Mesenchymal stem cell (in vitro differentiated cells and primary cell): ENCODE measurements at regions not wholly inside any gene's neighbourhood (a gene's known extent, or its start where the extent isn't known, plus 50 kb on each side); places are given as distances from the start of the nearest gene placed in this dataset.
A peak's percentile ranks its signal among the peaks of the same experiment; 100 is the strongest.

Source experiments
- DNase-seq: peaks from one replicate; pipeline ENCODE4 v3.0.0-alpha.2; 2013
- H2AFZ ChIP-seq: one replicate; pipeline ENCODE4 v1.6.1; 2013; ENCODE audit warnings: low read depth, mild to moderate bottlenecking, control low read depth, inconsistent platforms, low read length, moderate library complexity
- H2AK5ac ChIP-seq: 2 replicates; pipeline ENCODE4 v1.6.1; 2013; ENCODE audit warnings: low read length, moderate library complexity, mild to moderate bottlenecking, inconsistent platforms; ENCODE audit not compliant: severe bottlenecking
- H2BK120ac ChIP-seq: one replicate; pipeline ENCODE4 v1.6.1; 2013; ENCODE audit warnings: low read depth, mild to moderate bottlenecking, inconsistent platforms, low read length, moderate library complexity
- H2BK12ac ChIP-seq, 2 experiments: one replicate each; pipeline ENCODE4 v1.6.1; 2013; ENCODE audit warnings: inconsistent platforms in 2 of 2, low read length in 2 of 2, mild to moderate bottlenecking in 2 of 2, moderate library complexity in 2 of 2, control low read depth in 1 of 2
- H2BK15ac ChIP-seq: one replicate; pipeline ENCODE4 v1.6.1; 2013; ENCODE audit warnings: mild to moderate bottlenecking, low read depth, inconsistent platforms; ENCODE audit not compliant: poor library complexity, severe bottlenecking
- H2BK5ac ChIP-seq: 2 replicates; pipeline ENCODE4 v1.6.1; 2013; ENCODE audit warnings: low read depth, mild to moderate bottlenecking, low read length, control low read depth, inconsistent platforms; ENCODE audit not compliant: poor library complexity, severe bottlenecking
- H3K14ac ChIP-seq, 2 experiments: one replicate each; pipeline ENCODE4 v1.6.1; 2013; ENCODE audit warnings: inconsistent platforms in 2 of 2, low read length in 2 of 2, control low read depth in 1 of 2, mild to moderate bottlenecking in 1 of 2, moderate library complexity in 1 of 2
- H3K18ac ChIP-seq, 2 experiments: one replicate each; pipeline ENCODE4 v1.6.1; 2013; ENCODE audit warnings: inconsistent platforms in 2 of 2, low read length in 2 of 2, control low read depth in 1 of 2, low read depth in 1 of 2, mild to moderate bottlenecking in 1 of 2
- H3K23ac ChIP-seq, 2 experiments: one replicate each; pipeline ENCODE4 v1.6.1; 2013; ENCODE audit warnings: inconsistent platforms in 2 of 2, low read length in 2 of 2, mild to moderate bottlenecking in 2 of 2, moderate library complexity in 2 of 2, control low read depth in 1 of 2
- H3K27ac ChIP-seq: 2 replicates; pipeline ENCODE4 v1.5.1; 2013; ENCODE audit warnings: mild to moderate bottlenecking, moderate library complexity, low read length, control low read depth, inconsistent platforms; ENCODE audit not compliant: poor library complexity, severe bottlenecking
- H3K27me3 ChIP-seq, 2 experiments: 2 replicates each; pipeline versions ENCODE4 v1.6.1 to v1.7.0; 2013; ENCODE audit warnings: low read length in 2 of 2, mild to moderate bottlenecking in 2 of 2, moderate library complexity in 2 of 2, control low read depth in 1 of 2, inconsistent platforms in 1 of 2; ENCODE audit not compliant: control insufficient read depth in 1 of 2, insufficient read depth in 1 of 2
- H3K36me3 ChIP-seq, 2 experiments: 2 replicates each; pipeline versions ENCODE4 v1.6.1 to v1.7.0; 2013; ENCODE audit warnings: low read length in 2 of 2, control low read depth in 1 of 2, inconsistent platforms in 1 of 2, low read depth in 1 of 2, mild to moderate bottlenecking in 1 of 2; ENCODE audit not compliant: insufficient read depth in 2 of 2, control insufficient read depth in 1 of 2
- H3K4ac ChIP-seq, 2 experiments: one replicate each; pipeline ENCODE4 v1.6.1; 2013; ENCODE audit warnings: inconsistent platforms in 2 of 2, low read length in 2 of 2, mild to moderate bottlenecking in 2 of 2, moderate library complexity in 2 of 2, control low read depth in 1 of 2, low read depth in 1 of 2
- H3K4me1 ChIP-seq: 2 replicates; pipeline ENCODE4 v1.6.1; 2013; ENCODE audit warnings: low read depth, low read length, control low read depth; ENCODE audit not compliant: control insufficient read depth, insufficient read depth
- H3K4me2 ChIP-seq: 2 replicates; pipeline ENCODE4 v1.6.1; 2013; ENCODE audit warnings: low read length, mild to moderate bottlenecking, inconsistent platforms; ENCODE audit not compliant: poor library complexity, severe bottlenecking
- H3K4me3 ChIP-seq, 2 experiments: 2 replicates each; pipeline versions ENCODE4 v1.5.1 to v1.7.0; 2013; ENCODE audit warnings: low read length in 2 of 2, mild to moderate bottlenecking in 2 of 2, control low read depth in 1 of 2, low read depth in 1 of 2; ENCODE audit not compliant: insufficient read depth in 1 of 2
- H3K79me1 ChIP-seq: replicated peaks from 2 replicates; pipeline ENCODE4 v1.6.1; 2013; ENCODE audit warnings: mild to moderate bottlenecking, control low read depth, low read length, inconsistent platforms; ENCODE audit not compliant: poor library complexity, severe bottlenecking
- H3K9ac ChIP-seq: 2 replicates; pipeline ENCODE4 v1.7.0; 2013; ENCODE audit warnings: mild to moderate bottlenecking, low read length, moderate library complexity
- H3K9me3 ChIP-seq: 2 replicates; pipeline ENCODE4 v1.7.0; 2013; ENCODE audit warnings: mild to moderate bottlenecking, low read length; ENCODE audit not compliant: control insufficient read depth
- H4K8ac ChIP-seq: one replicate; pipeline ENCODE4 v1.6.1; 2013; ENCODE audit warnings: inconsistent platforms, mild to moderate bottlenecking, low read length, moderate library complexity
- H4K91ac ChIP-seq: one replicate; pipeline ENCODE4 v1.6.1; 2013; ENCODE audit warnings: mild to moderate bottlenecking, low read length, inconsistent platforms
- WGBS: methylation state at CpG from one replicate; pipeline ENCODE4 v1.1.7; 2013; ENCODE audit warnings: mixed read lengths; 5-methylcytosine and 5-hydroxymethylcytosine counted together

DNA sequence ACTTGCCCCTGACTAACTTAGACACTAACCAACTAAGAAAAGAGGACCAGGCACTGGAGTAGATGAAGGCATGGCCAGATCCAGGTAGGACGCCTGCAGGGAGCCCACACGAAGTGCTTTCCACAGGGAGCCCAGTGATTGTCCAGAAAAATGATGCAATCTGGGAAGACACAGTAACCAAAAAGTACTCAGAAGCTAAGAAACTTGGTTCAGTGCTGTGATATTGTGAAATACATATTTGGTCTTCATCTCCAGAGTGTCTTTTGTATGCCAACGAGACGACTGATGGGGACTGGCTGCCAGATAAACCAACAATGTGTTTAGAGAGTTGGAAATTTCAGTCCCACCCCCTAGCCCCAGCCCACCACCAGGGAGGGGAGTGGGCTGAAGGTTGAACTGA is 135.0 kb downstream of the SP3 start:
- Histone ChIP-seq H3K4me1 (peaks cover 9% of the 10 kb centered on the region), H2BK5ac (no peak overlapping the region), H2AK5ac (no peak overlapping the region), H2BK15ac (peak overlapping the region; percentile 41), H3K27me3 (no peaks in the 10 kb centered on the region), H3K27ac (no peak overlapping the region), H3K9me3 (no peaks in the 10 kb centered on the region), H3K23ac (no peak overlapping the region), H3K9ac (no peak overlapping the region), H3K36me3 (no peaks in the 10 kb centered on the region), H4K91ac (peak overlapping the region; percentile 44), H3K18ac (peak overlapping the region in 1 of 2 experiments; percentile 7), H2BK12ac (no peak overlapping the region), H2AFZ (no peak overlapping the region), H3K4ac (no peak overlapping the region), H3K79me1 (no peaks in the 10 kb centered on the region), H2BK120ac (no peak overlapping the region), H3K4me2 (no peak overlapping the region), H3K4me3 (no peak overlapping the region), H4K8ac (no peak overlapping the region), H3K14ac (no peak overlapping the region)
- WGBS, result 82% methylated on average over 4 of the region's 4 CpGs
- DNase-seq, result no peak

DNA sequence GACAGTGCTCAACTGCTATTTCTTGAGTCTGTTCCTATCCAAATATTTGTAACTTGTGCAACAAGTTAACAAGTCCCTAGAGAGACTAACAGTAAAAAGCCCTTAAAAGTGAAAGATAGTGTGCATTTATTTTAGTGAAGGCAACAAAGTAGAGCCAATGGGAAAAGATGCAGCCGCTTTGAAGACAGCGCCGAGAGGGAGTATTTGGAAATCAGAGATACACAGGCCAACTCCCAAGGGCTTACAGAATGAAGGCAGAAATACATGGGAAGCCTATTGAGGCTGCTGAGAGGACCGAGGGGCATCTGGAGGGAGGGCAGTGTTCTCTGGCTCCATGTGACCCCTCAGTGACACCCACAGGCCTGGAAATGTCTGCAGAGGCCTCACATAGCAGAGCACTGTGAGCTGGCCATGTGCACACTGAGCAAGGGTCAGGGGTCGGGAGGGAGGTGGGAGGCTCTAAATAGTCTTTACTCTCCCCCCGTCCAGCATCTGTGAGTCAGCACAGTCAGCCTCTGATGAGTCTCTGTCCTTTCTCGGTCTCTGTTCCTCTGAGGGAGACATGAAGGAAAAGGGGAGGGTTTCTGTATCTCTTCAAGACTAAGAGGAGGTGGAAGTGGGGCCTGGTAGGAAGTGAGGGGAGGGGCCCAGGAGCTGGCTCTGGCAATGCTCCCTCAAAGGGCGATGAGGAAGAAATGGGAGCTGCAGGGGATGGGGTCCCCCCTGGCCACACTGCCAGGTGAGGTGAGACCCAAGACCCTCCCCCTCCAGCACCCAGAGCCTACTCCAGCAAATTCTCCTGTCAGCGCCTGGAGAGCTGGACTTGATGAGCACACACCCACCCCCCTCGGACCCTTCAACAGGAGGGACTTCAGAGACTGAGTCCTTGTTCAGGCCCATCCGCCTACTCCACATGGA is 133.6 kb downstream of the SP3 start:
- peak overlapping the region; percentile 92 for H3K18ac ChIP-seq
- no peaks in the 10 kb centered on the region for H3K9me3 ChIP-seq
- no peak overlapping the region for H2BK5ac ChIP-seq
- no peak overlapping the region for H2AFZ ChIP-seq
- H3K9ac ChIP-seq, result peak overlapping the region; percentile 36
- no peak overlapping the region for H3K4me2 ChIP-seq
- H3K79me1 ChIP-seq, result no peaks in the 10 kb centered on the region
- no peaks in the 10 kb centered on the region for H3K36me3 ChIP-seq
- H3K27ac ChIP-seq, result no peak overlapping the region
- H3K4ac ChIP-seq, result peak overlapping the region; percentile 75 to 97
- H3K14ac ChIP-seq, result peak overlapping the region in 1 of 2 experiments; percentile 77
- DNase-seq, result peak; percentile 87
- no peaks in the 10 kb centered on the region for H3K27me3 ChIP-seq
- H4K91ac ChIP-seq, result peak overlapping the region; percentile 83
- H3K4me1 ChIP-seq, result peaks cover 9% of the 10 kb centered on the region
- no peak overlapping the region for H2AK5ac ChIP-seq
- H2BK12ac ChIP-seq, result peak overlapping the region; percentile 95 to 98
- H2BK15ac ChIP-seq, result peak overlapping the region; percentile 92
- H3K4me3 ChIP-seq, result peak overlapping the region in 1 of 2 experiments; percentile 2
- H2BK120ac ChIP-seq, result peak overlapping the region; percentile 80
- peak overlapping the region in 1 of 2 experiments; percentile 78 for H3K23ac ChIP-seq
- WGBS, result 31% methylated on average over 11 of the region's 11 CpGs
- peak overlapping the region; percentile 93 for H4K8ac ChIP-seq

DNA sequence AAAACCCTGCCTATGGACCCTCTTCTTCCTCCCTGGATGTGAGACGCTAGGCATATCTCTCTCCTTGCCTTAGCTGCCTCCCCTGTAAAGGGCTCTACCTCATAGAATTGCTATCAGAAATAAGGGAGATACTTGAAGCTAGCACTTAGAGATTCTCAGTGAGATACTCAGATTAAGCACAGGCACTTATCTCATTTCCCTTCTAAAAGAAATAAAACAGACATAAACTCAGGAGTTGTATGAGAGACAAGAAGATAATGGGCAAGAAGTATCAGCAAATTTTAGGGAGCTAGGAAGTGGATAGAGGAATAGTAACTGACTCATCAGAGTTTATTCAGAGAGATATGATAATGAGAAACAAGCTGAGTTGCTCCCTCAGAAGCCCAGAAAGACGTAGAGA is 131.0 kb downstream of the SP3 start:
- H2AK5ac ChIP-seq, result no peak overlapping the region
- H2BK12ac ChIP-seq, result no peak overlapping the region
- no peak overlapping the region for H4K8ac ChIP-seq
- H3K9me3 ChIP-seq, result no peaks in the 10 kb centered on the region
- no peak overlapping the region for H2BK120ac ChIP-seq
- no peak overlapping the region for H3K4me2 ChIP-seq
- H3K4me3 ChIP-seq, result no peak overlapping the region
- H3K14ac ChIP-seq, result no peak overlapping the region
- H2BK5ac ChIP-seq, result no peak overlapping the region
- 62% methylated on average over 2 of the region's 2 CpGs for WGBS
- H3K23ac ChIP-seq, result no peak overlapping the region
- no peaks in the 10 kb centered on the region for H3K79me1 ChIP-seq
- no peak overlapping the region for H2BK15ac ChIP-seq
- H3K27me3 ChIP-seq, result no peaks in the 10 kb centered on the region
- H3K36me3 ChIP-seq, result no peaks in the 10 kb centered on the region
- peak overlapping the region; percentile 25 for H4K91ac ChIP-seq
- peak; percentile 7 for DNase-seq
- H3K4me1 ChIP-seq, result peaks cover 9% of the 10 kb centered on the region
- no peak overlapping the region for H3K27ac ChIP-seq
- H2AFZ ChIP-seq, result no peak overlapping the region
- peak overlapping the region in 1 of 2 experiments; percentile 69 for H3K18ac ChIP-seq
- no peak overlapping the region for H3K4ac ChIP-seq
- no peak overlapping the region for H3K9ac ChIP-seq

DNA sequence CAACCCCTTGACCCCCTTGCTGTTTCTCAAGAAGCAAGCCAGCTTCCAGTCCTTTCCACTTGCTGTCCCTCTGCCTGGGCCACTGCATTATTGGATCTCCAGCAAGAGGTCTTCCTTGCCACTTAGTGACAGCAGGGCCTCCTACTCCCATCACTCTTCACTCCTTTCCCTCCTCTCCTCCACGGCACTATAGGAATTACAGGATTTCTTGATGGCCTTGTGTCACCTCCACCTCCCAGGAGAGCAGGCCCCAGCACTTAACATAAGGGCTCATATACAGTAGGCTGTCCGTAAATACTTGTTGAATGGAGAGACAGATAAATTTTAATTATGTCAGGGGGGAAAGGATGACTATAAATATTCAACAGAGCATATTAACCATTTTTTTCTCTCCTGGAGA is 129.4 kb downstream of the SP3 start:
- H4K91ac ChIP-seq, result no peak overlapping the region
- H2AFZ ChIP-seq, result no peak overlapping the region
- H2BK12ac ChIP-seq, result peak overlapping the region in 1 of 2 experiments; percentile 42
- no peak overlapping the region for H4K8ac ChIP-seq
- WGBS, result 57% methylated on average over 1 of the region's 2 CpGs
- peak overlapping the region in 1 of 2 experiments; percentile 83 for H3K23ac ChIP-seq
- H3K27ac ChIP-seq, result no peak overlapping the region
- no peak overlapping the region for H2BK5ac ChIP-seq
- H3K27me3 ChIP-seq, result no peaks in the 10 kb centered on the region
- no peak overlapping the region for H2BK15ac ChIP-seq
- no peak overlapping the region for H3K4me3 ChIP-seq
- peaks cover 9% of the 10 kb centered on the region for H3K4me1 ChIP-seq
- H3K79me1 ChIP-seq, result no peaks in the 10 kb centered on the region
- no peak for DNase-seq
- no peak overlapping the region for H3K4ac ChIP-seq
- H2AK5ac ChIP-seq, result no peak overlapping the region
- no peak overlapping the region for H3K9ac ChIP-seq
- H3K4me2 ChIP-seq, result no peak overlapping the region
- no peaks in the 10 kb centered on the region for H3K36me3 ChIP-seq
- no peak overlapping the region for H3K14ac ChIP-seq
- no peak overlapping the region for H2BK120ac ChIP-seq
- no peaks in the 10 kb centered on the region for H3K9me3 ChIP-seq
- no peak overlapping the region for H3K18ac ChIP-seq
